ENCODE measurements at regions not wholly inside any gene's neighbourhood (a gene's known extent, or its start where the extent isn't known, plus 50 kb on each side); places are given as distances from the start of the nearest gene placed in this dataset.

DNA sequence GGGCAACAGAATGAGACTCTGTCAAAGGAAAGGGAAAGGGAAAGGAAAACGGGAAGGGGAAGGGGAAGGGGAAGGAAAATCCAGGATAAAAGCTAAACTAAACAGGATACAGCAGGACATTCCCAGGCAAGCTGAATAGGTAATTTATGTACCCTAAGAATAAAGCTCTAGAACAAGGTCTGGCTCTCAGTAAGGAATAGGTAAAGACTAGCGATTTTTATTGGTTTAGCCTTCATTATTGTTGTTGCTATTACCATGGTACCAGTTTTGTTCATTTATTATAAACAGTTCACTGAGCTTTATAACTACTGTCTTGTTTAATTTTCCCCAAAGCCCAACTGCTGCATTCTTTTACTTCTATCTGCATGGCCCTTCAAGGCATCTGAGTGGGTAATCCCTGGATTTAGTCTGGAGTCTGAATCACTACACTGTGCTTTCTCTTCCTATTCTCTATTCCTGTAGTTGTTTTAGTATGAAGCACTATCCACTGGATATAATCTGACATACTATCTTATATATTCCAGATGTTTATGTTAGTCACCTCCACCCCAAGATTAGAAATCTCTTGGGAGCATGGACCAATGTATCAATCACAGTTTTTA is 127.1 kb upstream of the TANK start:
- TF ChIP-seq, protein P1, sequence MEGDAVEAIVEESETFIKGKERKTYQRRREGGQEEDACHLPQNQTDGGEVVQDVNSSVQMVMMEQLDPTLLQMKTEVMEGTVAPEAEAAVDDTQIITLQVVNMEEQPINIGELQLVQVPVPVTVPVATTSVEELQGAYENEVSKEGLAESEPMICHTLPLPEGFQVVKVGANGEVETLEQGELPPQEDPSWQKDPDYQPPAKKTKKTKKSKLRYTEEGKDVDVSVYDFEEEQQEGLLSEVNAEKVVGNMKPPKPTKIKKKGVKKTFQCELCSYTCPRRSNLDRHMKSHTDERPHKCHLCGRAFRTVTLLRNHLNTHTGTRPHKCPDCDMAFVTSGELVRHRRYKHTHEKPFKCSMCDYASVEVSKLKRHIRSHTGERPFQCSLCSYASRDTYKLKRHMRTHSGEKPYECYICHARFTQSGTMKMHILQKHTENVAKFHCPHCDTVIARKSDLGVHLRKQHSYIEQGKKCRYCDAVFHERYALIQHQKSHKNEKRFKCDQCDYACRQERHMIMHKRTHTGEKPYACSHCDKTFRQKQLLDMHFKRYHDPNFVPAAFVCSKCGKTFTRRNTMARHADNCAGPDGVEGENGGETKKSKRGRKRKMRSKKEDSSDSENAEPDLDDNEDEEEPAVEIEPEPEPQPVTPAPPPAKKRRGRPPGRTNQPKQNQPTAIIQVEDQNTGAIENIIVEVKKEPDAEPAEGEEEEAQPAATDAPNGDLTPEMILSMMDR (IDR thresholded peaks at IDR 0.05; ENCODE audit: insufficient read depth, low read length, severe bottlenecking) = no peak
- Histone ChIP-seq H3K27me3 (ENCODE audit: control insufficient read depth, insufficient read depth, low read length) (no peaks in the 10 kb centered on the region), H3K36me3 (ENCODE audit: control insufficient read depth, insufficient read depth, low read length) (no peaks in the 10 kb centered on the region), H3K4me3 (ENCODE audit: low read depth, low read length) (no peak overlapping the region)
- DNase-seq (ENCODE audit: low read depth) = no peak
- FAIRE-seq = no peak

DNA sequence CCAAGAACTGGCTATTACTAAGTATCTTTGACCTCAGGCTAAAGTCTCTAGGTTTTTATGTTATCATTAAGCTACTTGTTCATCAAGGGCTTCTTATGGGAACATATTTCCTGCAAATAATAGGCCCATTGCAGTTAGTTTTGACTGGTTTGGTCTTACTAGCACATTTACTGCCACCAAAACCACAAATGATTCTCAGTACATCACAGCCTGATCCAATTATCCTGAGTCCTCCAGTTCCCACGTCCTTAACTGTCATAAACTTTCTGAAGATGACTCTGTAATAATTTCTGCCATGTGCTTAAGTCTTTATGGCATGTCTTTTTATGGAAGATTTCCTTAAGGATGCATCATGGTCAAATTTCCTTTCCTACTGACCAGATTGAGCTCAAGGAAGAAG is 123.3 kb upstream of the TANK start:
- Histone ChIP-seq H3K36me3 (ENCODE audit: control insufficient read depth, insufficient read depth, low read length) (no peaks in the 10 kb centered on the region), H3K4me3 (ENCODE audit: low read depth, low read length) (no peak overlapping the region), H3K27me3 (ENCODE audit: control insufficient read depth, insufficient read depth, low read length) (no peaks in the 10 kb centered on the region)
- TF ChIP-seq, protein P1 (IDR thresholded peaks at IDR 0.05; ENCODE audit: insufficient read depth, low read length, severe bottlenecking) = no peak
- FAIRE-seq = no peak
- no peak for DNase-seq (ENCODE audit: low read depth)

DNA sequence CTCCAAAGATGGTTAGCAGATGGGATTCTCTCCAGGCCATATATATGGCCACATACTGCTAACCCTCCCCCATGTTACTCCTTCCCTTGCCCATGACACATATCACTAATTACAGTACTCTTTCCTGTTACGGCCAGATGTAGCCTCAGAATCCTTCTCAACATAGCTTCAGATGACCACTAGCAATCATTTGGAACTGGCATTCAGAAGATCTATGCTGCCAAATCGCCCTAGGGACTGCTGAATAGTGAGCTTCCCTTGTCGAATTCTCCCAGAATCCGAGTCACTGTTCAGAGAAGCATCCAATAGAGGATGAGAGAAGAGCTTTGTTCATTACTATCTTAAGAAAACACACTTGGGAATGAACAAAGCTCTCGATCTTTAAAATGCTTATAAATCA is 121.2 kb upstream of the TANK start:
- DNase-seq (ENCODE audit: low read depth) (no peak), FAIRE-seq (no peak)
- Histone ChIP-seq H3K36me3 (ENCODE audit: control insufficient read depth, insufficient read depth, low read length) (no peaks in the 10 kb centered on the region), H3K27me3 (ENCODE audit: control insufficient read depth, insufficient read depth, low read length) (no peaks in the 10 kb centered on the region), H3K4me3 (ENCODE audit: low read depth, low read length) (no peak overlapping the region)
- TF ChIP-seq, protein P1 (IDR thresholded peaks at IDR 0.05; ENCODE audit: insufficient read depth, low read length, severe bottlenecking) = no peak

DNA sequence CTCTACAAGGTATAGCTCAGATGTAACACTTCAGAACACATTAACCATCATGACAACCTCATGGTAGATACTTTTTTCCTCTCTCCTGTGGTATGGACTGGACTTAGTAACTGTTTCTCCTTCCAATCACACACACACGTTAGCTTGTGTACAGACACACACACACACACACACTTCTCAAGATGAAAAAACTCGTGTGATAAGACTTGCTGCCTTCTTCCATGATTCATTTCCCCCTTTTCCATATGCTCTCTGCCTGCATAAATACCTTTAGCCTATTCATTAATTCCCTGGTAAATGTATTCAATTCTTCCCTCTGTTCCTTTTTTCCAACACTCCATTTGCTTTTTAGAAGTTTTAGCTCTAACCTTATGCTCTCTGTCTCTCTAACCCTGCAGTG is 118.9 kb upstream of the TANK start:
- TF ChIP-seq, protein P1 (IDR thresholded peaks at IDR 0.05; ENCODE audit: insufficient read depth, low read length, severe bottlenecking) = no peak
- FAIRE-seq = peak; percentile 82
- Histone ChIP-seq H3K4me3 (ENCODE audit: low read depth, low read length) (no peak overlapping the region), H3K36me3 (ENCODE audit: control insufficient read depth, insufficient read depth, low read length) (no peaks in the 10 kb centered on the region), H3K27me3 (ENCODE audit: control insufficient read depth, insufficient read depth, low read length) (no peaks in the 10 kb centered on the region)
- DNase-seq (ENCODE audit: low read depth) = no peak

DNA sequence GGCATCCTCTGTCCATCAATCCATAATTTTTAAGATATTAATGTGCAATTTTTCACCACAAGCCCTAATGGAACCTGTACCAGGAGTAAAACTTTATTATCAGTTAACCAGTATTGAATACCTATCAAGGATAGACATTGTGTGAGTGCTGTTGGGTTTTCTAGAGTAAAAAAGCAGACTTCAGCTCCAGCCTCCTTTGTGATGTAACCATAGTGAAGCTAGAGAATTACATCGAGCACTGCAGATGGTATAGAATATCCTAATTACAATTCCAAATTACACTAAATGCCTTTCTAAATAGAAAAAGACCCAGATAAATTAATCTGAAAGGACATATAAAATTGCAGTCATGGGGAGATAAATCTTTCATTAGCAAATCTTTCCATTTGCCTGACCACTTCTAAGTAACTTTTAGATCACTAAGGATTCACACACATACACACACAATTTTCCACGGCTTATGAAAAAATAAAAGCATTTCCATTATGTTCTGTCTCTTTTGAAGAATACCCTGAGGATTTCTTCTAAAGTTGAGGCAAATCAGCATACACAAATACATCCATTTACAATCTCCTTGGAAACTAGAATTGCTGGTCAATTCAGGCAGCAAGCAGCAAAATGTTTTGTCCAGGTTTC is 117.1 kb upstream of the TANK start:
- TF ChIP-seq, protein P1 (IDR thresholded peaks at IDR 0.05; ENCODE audit: insufficient read depth, low read length, severe bottlenecking) = no peak
- Histone ChIP-seq H3K4me3 (ENCODE audit: low read depth, low read length) (no peak overlapping the region), H3K27me3 (ENCODE audit: control insufficient read depth, insufficient read depth, low read length) (no peaks in the 10 kb centered on the region), H3K36me3 (ENCODE audit: control insufficient read depth, insufficient read depth, low read length) (no peaks in the 10 kb centered on the region)
- DNase-seq (ENCODE audit: low read depth) (no peak), FAIRE-seq (no peak)

Measured in bronchial epithelial cell (primary cell).